ENCODE measurements at regions not wholly inside any gene's neighbourhood (a gene's known extent, or its start where the extent isn't known, plus 50 kb on each side); places are given as distances from the start of the nearest gene placed in this dataset.
"Not testable (repeated sequence)": the region's sequence is repeated elsewhere in the genome, so short reads cannot be mapped to it uniquely, and the experiment has no call there.

DNA sequence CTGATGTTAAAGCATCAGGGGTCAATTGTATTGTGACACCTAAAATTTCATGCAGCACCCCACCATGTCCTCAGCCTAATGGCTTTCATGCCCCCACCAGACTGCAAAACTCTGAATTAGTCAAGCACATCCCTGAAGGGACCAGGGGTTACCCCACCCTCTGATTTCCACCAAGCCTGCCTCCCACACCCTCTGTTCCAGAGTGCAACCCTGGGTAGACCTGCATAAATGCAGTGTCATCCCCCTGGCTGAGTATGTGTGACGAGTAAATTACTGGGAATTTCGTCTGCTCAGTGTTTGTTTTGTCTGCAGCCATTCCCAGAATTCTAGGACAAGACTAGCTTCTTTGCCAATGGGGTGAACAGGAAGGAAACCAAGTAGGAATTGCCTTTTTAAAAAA, 2136.9 kb upstream of the DEFB115 start:
- DNase-seq = not testable (repeated sequence)

DNA sequence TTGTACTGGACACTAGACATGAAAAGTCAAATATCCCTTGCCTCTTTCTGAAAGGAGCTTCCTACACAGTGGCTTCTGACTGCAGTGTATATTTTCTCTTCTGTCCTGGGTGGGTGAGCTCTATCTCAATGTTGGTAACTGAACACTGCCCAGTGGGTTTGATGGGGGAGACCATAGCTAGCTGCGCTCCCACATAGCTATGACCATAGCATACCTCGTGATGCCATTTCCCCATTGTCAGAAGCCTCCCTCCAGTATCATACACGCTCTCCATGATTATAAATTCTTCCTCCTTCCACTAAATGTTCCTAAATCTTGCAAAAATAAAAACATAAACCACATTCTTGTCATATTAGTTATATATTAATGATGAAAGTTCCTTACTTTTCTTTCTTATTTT, 2134.7 kb upstream of the DEFB115 start:
- not testable (repeated sequence) for DNase-seq

DNA sequence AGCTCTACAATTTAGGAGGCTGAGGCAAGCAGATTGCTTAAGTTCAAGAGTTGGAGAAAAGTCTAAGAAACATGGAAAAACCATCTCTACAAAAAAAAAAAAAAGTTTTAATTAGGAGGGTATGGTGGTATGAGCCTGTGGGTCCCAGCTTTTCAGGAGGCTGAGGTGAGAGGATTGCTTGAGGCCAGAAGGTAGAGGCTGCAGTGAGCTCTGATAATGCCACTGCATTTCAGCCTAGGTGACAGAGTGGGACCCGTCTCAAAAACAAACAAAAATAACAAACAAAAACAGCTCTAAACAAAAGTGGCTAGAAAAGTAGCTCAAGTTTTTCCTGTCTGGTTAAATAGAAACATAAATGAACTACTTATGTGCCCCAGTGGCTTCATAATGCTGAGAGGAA, 2133.6 kb upstream of the DEFB115 start:
- no peak for DNase-seq

All from stimulated activated CD4-positive, alpha-beta T cell treated with anti-CD3 and anti-CD28 coated beads, Interleukin-4, amount 100 ng/mL, for 4 hours (primary cell).